Transverse colon (tissue), 4 donors: ENCODE measurements at regions not wholly inside any gene's neighbourhood (a gene's known extent, or its start where the extent isn't known, plus 50 kb on each side); places are given as distances from the start of the nearest gene placed in this dataset.

ENCODE experiments used
- DNase-seq: peaks from one replicate; pipeline ENCODE4 v3.0.0-alpha.2; 2019
- H3K27ac ChIP-seq, 4 donors: fragments of 200-600 bp; sonication (generic); 2 replicates each; pipeline ENCODE4 v1.5.1; 2016 to 2018; ENCODE audit warnings: inconsistent platforms in 4 of 4
- H3K27me3 ChIP-seq: fragments of 200-600 bp; sonication (generic); 2 replicates; pipeline ENCODE4 v1.5.1; 2017; ENCODE audit warnings: inconsistent platforms
- H3K36me3 ChIP-seq, 4 donors: fragments of 200-600 bp; sonication (generic); 2 replicates each; pipeline ENCODE4 v1.5.1; 2017 to 2019; ENCODE audit warnings: inconsistent platforms in 4 of 4
- H3K4me1 ChIP-seq, 4 donors: fragments of 200-600 bp; sonication (generic); 2 replicates each; pipeline ENCODE4 v1.5.1; 2017 to 2020; ENCODE audit warnings: inconsistent platforms in 4 of 4
- H3K4me3 ChIP-seq, 4 donors: fragments of 200-600 bp; sonication (generic); 1 replicate in 1 of 4; 2 replicates in 3 of 4; pipeline versions ENCODE4 v1.5.1 to v1.6.1; 2017 to 2019; ENCODE audit warnings: inconsistent platforms in 4 of 4
- H3K9me3 ChIP-seq, 2 donors: fragments of 200-600 bp; sonication (generic); 2 replicates each; pipeline ENCODE4 v1.5.1; 2017 to 2019; ENCODE audit warnings: inconsistent platforms in 2 of 2
- EP300 ChIP-seq: sonication (generic); formaldehyde crosslinking; IDR thresholded peaks from one replicate; pipeline ENCODE4 v1.6.1; 2017; ENCODE audit warnings: antibody characterized with exemption, low read depth
- POLR2A ChIP-seq: fragments of 450-650 bp; IDR thresholded peaks from one replicate; pipeline ENCODE4 v1.6.1; 2016; ENCODE audit warnings: antibody characterized with exemption, mild to moderate bottlenecking, moderate library complexity
- POLR2AphosphoS5 ChIP-seq, 3 donors: sonication (generic); formaldehyde crosslinking; IDR thresholded peaks; one replicate each; pipeline ENCODE4 v1.6.1; 2016; ENCODE audit warnings: antibody characterized with exemption in 3 of 3
- WGBS, 2 donors: methylation state at CpG; one replicate each; pipeline ENCODE4 v1.1.5; 2018; ENCODE audit warnings: low coverage in 1 of 2; 5-methylcytosine and 5-hydroxymethylcytosine counted together
- in situ Hi-C, 4 donors: fragments of 200-750 bp; cut with MboI; loops; one replicate each; pipeline versions ENCODE4 v1.15.0 to v1.15.1; 2017; ENCODE audit warnings: low sequenced_read_pairs in 3 of 4, low pct_ligation_motif_present in 1 of 4, low pct_unique_long_range_greater_than_20kb in 1 of 4
- intact Hi-C: fragments of 100-400 bp; cut with DNase I; formaldehyde crosslinking; loops from one replicate; pipeline ENCODE4 v1.15.1; 2023; ENCODE audit warnings: low total_unique reads
- TF ChIP-seq, protein P1 (sequence below), 5 experiments: fragments of 200-600 bp in 3 of 5; fragments of 450-650 bp in 2 of 5; sonication (generic) in 3 of 5; IDR thresholded peaks; 1 replicate in 2 of 5; 2 replicates in 3 of 5; pipeline ENCODE4 v1.5.1; 2016 to 2017; ENCODE audit warnings: antibody characterized with exemption in 5 of 5, inconsistent platforms in 3 of 5, mild to moderate bottlenecking in 2 of 5, moderate library complexity in 1 of 5

DNA sequence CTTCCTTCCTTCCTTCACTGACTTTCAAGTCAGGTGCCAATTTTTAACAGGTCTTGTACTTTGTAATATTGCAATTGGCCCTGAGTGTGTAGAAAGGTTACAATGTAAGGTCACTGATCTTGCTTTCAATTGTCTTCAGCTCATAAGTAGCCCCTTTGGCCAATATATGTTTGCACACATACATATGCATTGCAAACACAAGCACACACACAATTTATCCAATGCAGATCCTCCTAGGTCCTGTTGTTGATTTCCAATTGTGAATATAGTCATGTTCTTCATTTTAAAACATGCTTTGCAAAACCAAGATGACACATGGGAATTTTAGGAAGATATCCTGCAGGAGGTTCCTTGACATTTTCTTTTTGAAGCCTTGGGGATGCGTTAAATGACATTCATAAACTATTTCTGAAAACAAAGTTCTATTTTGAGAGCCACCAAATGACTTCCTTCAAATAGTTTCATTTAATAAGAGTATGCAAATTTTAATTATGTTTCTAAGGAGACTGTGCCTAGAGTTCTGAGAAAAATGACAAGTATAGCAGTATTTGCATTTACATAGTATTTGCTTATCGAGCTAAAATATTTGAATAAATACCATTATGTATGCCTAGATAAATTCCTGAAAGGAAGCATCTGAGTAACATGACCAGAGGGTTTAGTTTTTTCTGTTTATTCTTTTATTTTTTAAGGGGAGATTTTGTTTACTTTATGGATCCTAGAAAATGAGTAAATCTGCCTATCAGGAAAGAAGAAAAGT is 117.1 kb upstream of the TMEFF2 start:
- Histone ChIP-seq H3K27ac (no peak overlapping the region), H3K36me3 (no peaks in the 10 kb centered on the region), H3K27me3 (no peaks in the 10 kb centered on the region), H3K4me1 (no peaks in the 10 kb centered on the region), H3K9me3 (no peaks in the 10 kb centered on the region), H3K4me3 (no peak overlapping the region)
- intact Hi-C loops (no loop called here), in situ Hi-C loops (no loop called here)
- TF ChIP-seq EP300 (no peak), POLR2A (no peak), POLR2AphosphoS5 (IDR thresholded peaks at IDR 0.05) (no peak)
- TF ChIP-seq, protein P1, sequence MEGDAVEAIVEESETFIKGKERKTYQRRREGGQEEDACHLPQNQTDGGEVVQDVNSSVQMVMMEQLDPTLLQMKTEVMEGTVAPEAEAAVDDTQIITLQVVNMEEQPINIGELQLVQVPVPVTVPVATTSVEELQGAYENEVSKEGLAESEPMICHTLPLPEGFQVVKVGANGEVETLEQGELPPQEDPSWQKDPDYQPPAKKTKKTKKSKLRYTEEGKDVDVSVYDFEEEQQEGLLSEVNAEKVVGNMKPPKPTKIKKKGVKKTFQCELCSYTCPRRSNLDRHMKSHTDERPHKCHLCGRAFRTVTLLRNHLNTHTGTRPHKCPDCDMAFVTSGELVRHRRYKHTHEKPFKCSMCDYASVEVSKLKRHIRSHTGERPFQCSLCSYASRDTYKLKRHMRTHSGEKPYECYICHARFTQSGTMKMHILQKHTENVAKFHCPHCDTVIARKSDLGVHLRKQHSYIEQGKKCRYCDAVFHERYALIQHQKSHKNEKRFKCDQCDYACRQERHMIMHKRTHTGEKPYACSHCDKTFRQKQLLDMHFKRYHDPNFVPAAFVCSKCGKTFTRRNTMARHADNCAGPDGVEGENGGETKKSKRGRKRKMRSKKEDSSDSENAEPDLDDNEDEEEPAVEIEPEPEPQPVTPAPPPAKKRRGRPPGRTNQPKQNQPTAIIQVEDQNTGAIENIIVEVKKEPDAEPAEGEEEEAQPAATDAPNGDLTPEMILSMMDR (IDR thresholded peaks at IDR 0.05): no peak
- WGBS, 2 donors: 80 to 89% methylated on average over 2 of the region's 2 CpGs
- no peak for DNase-seq

DNA sequence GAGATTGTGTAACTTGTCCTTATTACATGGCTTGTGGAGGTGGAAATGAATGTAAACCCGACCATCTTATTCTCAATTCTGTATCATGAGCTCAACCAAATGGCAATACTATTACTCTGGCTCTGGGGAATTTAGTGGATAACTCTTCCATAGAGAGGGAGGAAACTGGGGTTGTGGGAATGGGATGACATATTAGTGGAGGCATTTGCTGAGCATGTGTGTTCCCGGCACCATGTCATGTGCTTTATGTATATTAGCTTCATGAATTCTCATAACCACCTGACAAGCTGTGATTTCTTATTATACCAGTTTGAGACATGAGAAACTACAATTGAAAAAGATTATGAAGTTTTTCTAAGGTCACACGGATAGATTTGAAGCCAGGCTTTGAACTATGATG is 112.8 kb upstream of the TMEFF2 start:
- intact Hi-C loops: no loop called here
- no peaks in the 10 kb centered on the region for H3K9me3 ChIP-seq
- H3K27me3 ChIP-seq: no peaks in the 10 kb centered on the region
- no peak for DNase-seq
- WGBS, 2 donors: 61 to 73% methylated on average over 3 of the region's 3 CpGs
- H3K27ac ChIP-seq: no peak overlapping the region
- no peak for TF ChIP-seq EP300
- no peak for TF ChIP-seq POLR2A
- TF ChIP-seq, protein P1 (IDR thresholded peaks at IDR 0.05): no peak
- TF ChIP-seq POLR2AphosphoS5 (IDR thresholded peaks at IDR 0.05): no peak
- no peak overlapping the region for H3K4me3 ChIP-seq
- H3K36me3 ChIP-seq: no peaks in the 10 kb centered on the region
- H3K4me1 ChIP-seq: no peaks in the 10 kb centered on the region
- in situ Hi-C loops: no loop called here

DNA sequence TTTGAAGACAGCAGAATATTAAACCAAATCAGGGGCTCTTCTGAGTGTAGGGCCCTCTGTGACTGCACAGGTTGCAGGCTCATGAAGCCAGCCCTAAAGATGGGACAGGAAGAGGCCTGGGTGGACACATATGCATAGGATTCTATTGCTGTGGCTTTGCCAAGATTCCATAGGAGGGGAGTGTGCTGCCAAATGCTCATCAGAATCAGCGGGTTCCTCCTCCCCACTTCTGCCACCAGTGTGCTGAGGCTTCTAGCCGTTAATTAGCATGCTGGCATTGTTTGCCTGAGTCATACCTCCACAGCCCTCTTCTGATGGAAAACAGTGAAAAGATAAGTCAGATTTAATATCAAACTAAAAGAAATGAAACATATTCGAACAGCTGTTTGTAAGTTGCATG is 103.9 kb upstream of the TMEFF2 start:
- Histone ChIP-seq H3K4me3 (no peak overlapping the region), H3K36me3 (no peaks in the 10 kb centered on the region), H3K27ac (no peak overlapping the region), H3K4me1 (no peaks in the 10 kb centered on the region), H3K27me3 (no peaks in the 10 kb centered on the region), H3K9me3 (no peaks in the 10 kb centered on the region)
- in situ Hi-C loops (no loop called here), intact Hi-C loops (no loop called here)
- WGBS, 2 donors: 56 to 88% methylated on average over 1 to 3 of the region's 3 CpGs
- TF ChIP-seq EP300: no peak
- no peak for TF ChIP-seq POLR2AphosphoS5 (IDR thresholded peaks at IDR 0.05)
- no peak for DNase-seq

DNA sequence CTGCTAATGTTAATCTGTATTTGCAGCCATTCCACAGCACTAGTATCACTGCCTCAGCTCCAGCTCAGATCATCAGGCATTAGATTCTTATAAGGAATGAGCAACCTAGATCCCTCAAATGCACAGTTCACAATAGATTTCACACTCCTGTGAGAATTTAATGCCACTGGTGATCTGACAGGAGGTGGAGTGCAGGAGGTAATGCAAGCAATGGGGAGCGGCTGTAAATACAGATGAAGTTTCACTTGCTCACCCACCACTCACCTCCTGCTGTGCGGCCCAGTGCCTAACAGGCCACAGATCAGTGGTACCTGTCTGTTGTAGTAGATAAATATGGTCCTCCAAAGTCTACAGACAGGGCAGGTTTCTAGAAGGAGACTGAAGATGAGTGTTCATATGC is 97.7 kb upstream of the TMEFF2 start:
- in situ Hi-C loops (no loop called here), intact Hi-C loops (no loop called here)
- Histone ChIP-seq H3K27me3 (no peaks in the 10 kb centered on the region), H3K4me1 (peaks cover 0 to 3% (median 0%) of the 10 kb centered on the region in 4 donors), H3K9me3 (no peaks in the 10 kb centered on the region), H3K4me3 (no peak overlapping the region), H3K36me3 (no peaks in the 10 kb centered on the region), H3K27ac (no peak overlapping the region)
- WGBS, 2 donors: 91% methylated on average over 2 of the region's 2 CpGs; no CpG with 5 or more reads in 1 of the 2 donors
- DNase-seq: no peak
- TF ChIP-seq, protein P1 (IDR thresholded peaks at IDR 0.05): no peak
- TF ChIP-seq POLR2A (no peak), EP300 (no peak), POLR2AphosphoS5 (IDR thresholded peaks at IDR 0.05) (no peak)
